Activated CD4-positive, CD25-positive, alpha-beta regulatory T cell (primary cell): ENCODE measurements at regions not wholly inside any gene's neighbourhood (a gene's known extent, or its start where the extent isn't known, plus 50 kb on each side); places are given as distances from the start of the nearest gene placed in this dataset.
A peak's percentile ranks its signal among the peaks of the same experiment; 100 is the strongest.

ENCODE experiments used
- DNase-seq, 4 experiments: peaks; one replicate each; lab custom pipeline; 2025; lab: John Stamatoyannopoulos, UW

- DNase-seq, result no peak
These were observed 207.4 kb upstream of the SGK1 start for GRCh38 chr6:134525190-134525868.

GRCh38 chr6:134523903-134524650 lies 206.2 kb upstream of the SGK1 start:
- DNase-seq, result no peak

- no peak for DNase-seq
These were observed 205.1 kb upstream of the SGK1 start for GRCh38 chr6:134523051-134523450.

- no peak for DNase-seq
These were observed 203.2 kb upstream of the SGK1 start for GRCh38 chr6:134521116-134521501.

GRCh38 chr6:134520181-134521115 lies 202.5 kb upstream of the SGK1 start:
- DNase-seq, result no peak

GRCh38 chr6:134519465-134519864 lies 201.6 kb upstream of the SGK1 start:
- peak in 1 of 4 experiments; percentile 5 for DNase-seq

DNA sequence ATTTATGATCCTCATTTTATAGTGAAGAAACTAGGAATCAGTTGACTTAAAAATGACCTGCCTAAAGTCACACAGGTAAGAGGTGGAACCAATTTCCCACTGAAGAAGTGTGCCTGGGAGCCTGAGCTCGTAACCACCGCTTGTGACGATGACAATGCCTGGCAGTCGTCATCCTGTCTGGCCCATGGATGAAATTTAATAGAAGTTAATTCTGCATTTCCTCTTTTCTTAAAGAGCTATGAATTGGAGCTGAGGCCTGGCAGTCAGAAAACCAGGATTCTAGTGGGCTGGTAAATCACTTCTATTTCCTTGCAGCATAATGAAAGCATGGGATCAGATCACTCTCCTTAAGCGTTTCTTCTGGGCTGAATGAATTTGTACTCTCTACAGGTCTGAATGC lies 200.0 kb upstream of the SGK1 start:
- no peak for DNase-seq

GRCh38 chr6:134517145-134517658 lies 199.3 kb upstream of the SGK1 start:
- no peak for DNase-seq

- DNase-seq, result no peak
These were observed 198.7 kb upstream of the SGK1 start for GRCh38 chr6:134516582-134516981.

- DNase-seq, result no peak
These were observed 198.1 kb upstream of the SGK1 start for GRCh38 chr6:134515986-134516385.

DNA sequence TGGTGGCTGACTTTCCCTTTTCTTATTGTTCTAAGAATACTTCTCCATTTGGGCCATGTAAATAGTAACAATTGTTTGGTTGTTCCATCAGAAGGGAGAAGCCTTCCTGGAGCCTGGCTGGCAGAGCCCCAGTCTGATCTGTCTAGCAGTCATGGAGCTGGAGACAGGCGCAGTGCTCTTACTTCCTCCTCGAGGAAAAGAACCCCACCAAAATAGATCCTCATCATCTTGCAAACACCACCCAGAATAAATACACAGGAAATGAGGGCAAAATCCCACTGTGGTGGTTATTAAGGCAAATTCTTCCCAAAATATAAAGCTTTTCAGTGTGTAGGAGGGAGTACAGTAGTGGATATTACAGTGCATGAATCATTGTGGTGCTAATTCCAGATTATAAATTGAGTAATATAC lies 195.1 kb upstream of the SGK1 start:
- DNase-seq, result no peak

GRCh38 chr6:134511984-134512683 lies 194.2 kb upstream of the SGK1 start:
- no peak for DNase-seq

- DNase-seq, result no peak
These were observed 193.0 kb upstream of the SGK1 start for GRCh38 chr6:134510920-134511319.

- no peak for DNase-seq
These were observed 192.2 kb upstream of the SGK1 start for GRCh38 chr6:134510142-134510541.

- no peak for DNase-seq
These were observed 191.1 kb upstream of the SGK1 start for GRCh38 chr6:134508862-134509498.

GRCh38 chr6:134506162-134506561 lies 188.2 kb upstream of the SGK1 start:
- DNase-seq, result no peak

GRCh38 chr6:134503585-134504281 lies 185.8 kb upstream of the SGK1 start:
- no peak for DNase-seq

- DNase-seq, result no peak
These were observed 185.0 kb upstream of the SGK1 start for GRCh38 chr6:134502614-134503549.

DNA sequence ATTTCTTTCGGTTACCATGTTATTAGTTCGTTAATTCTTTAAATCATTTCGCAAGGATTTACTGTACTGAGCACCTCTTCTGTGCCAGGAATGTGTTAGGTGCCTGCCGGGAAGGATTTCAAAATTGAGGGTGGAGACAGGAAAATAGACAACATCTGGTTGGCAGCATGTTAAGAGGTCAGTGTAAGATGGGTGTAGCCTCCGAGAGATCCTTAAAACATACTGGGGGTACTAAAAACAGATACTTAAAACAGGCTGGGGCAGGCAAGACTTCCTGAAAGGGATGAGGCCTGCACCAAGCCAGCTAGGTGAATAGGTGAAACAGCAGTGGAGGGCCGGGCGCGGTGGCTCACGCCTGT lies 178.0 kb upstream of the SGK1 start:
- DNase-seq, result no peak
